Activated CD4-positive, alpha-beta T cell treated with anti-CD3 and anti-CD28 coated beads, Interleukin-2, amount 50 U/mL, for 48 hours (primary cell): ENCODE measurements at regions not wholly inside any gene's neighbourhood (a gene's known extent, or its start where the extent isn't known, plus 50 kb on each side); places are given as distances from the start of the nearest gene placed in this dataset.

Source experiments
- DNase-seq, 2 experiments: peaks; one replicate each; pipeline ENCODE4 v3.0.0-alpha.2; 2020

- DNase-seq = no peak
These were observed 101.7 kb upstream of the CASZ1 start for GRCh38 chr1:10897981-10898728.

GRCh38 chr1:10898921-10899320 is 102.5 kb upstream of the CASZ1 start:
- no peak for DNase-seq

- DNase-seq = no peak
These were observed 103.2 kb upstream of the CASZ1 start for GRCh38 chr1:10899490-10900250.

GRCh38 chr1:10900251-10900651 is 103.8 kb upstream of the CASZ1 start:
- DNase-seq = no peak

- no peak for DNase-seq
These were observed 104.2 kb upstream of the CASZ1 start for GRCh38 chr1:10900691-10901090.

- DNase-seq = no peak
These were observed 104.8 kb upstream of the CASZ1 start for GRCh38 chr1:10901091-10901890.

- no peak for DNase-seq
These were observed 105.7 kb upstream of the CASZ1 start for GRCh38 chr1:10901891-10902805.

- DNase-seq = no peak
These were observed 107.0 kb upstream of the CASZ1 start for GRCh38 chr1:10903421-10903820.

GRCh38 chr1:10903821-10904220 is 107.4 kb upstream of the CASZ1 start:
- DNase-seq = no peak

- DNase-seq = no peak
These were observed 107.8 kb upstream of the TARDBP start for GRCh38 chr1:10904396-10905358.

GRCh38 chr1:10905841-10906655 is 106.4 kb upstream of the TARDBP start:
- DNase-seq = no peak

GRCh38 chr1:10906866-10907519 is 105.5 kb upstream of the TARDBP start:
- DNase-seq = no peak

- no peak for DNase-seq
These were observed 104.2 kb upstream of the TARDBP start for GRCh38 chr1:10908266-10908665.

GRCh38 chr1:10909697-10910680 is 102.5 kb upstream of the TARDBP start:
- DNase-seq = peak; percentile 82

- no peak for DNase-seq
These were observed 101.6 kb upstream of the TARDBP start for GRCh38 chr1:10910681-10911489.

GRCh38 chr1:10911490-10912166 is 100.8 kb upstream of the TARDBP start:
- no peak for DNase-seq

- DNase-seq = no peak
These were observed 100.0 kb upstream of the TARDBP start for GRCh38 chr1:10912441-10912840.
